OCI-LY1 (cell line): ENCODE measurements at regions not wholly inside any gene's neighbourhood (a gene's known extent, or its start where the extent isn't known, plus 50 kb on each side); places are given as distances from the start of the nearest gene placed in this dataset.

Experiments used
- H2AFZ ChIP-seq: fragments of 200-600 bp; sonication (generic), shearing (Covaris generic); 2 replicates; pipeline ENCODE4 v1.6.0; 2014; ENCODE audit warnings: antibody characterized with exemption, mild to moderate bottlenecking, low read length
- H3F3A ChIP-seq: fragments of 200-600 bp; sonication (generic), shearing (Covaris generic); 2 replicates; pipeline ENCODE4 v1.6.0; 2014; ENCODE audit warnings: mild to moderate bottlenecking, antibody characterized with exemption, low read length, moderate library complexity; ENCODE audit not compliant: insufficient read depth
- H3K27ac ChIP-seq: fragments of 200-600 bp; sonication (generic); 2 replicates; pipeline ENCODE4 v1.5.1; 2014; ENCODE audit warnings: low read length, mixed run types, mild to moderate bottlenecking, low read depth; ENCODE audit not compliant: poor library complexity, severe bottlenecking
- H3K27me3 ChIP-seq: fragments of 200-600 bp; sonication (generic); 2 replicates; pipeline ENCODE4 v1.6.0; 2014; ENCODE audit warnings: antibody characterized with exemption, mild to moderate bottlenecking, low read length, moderate library complexity; ENCODE audit not compliant: insufficient read depth
- H3K36me3 ChIP-seq: fragments of 200-600 bp; sonication (generic); 2 replicates; pipeline ENCODE4 v1.6.1; 2014; ENCODE audit warnings: mild to moderate bottlenecking, antibody characterized with exemption, low read length, moderate library complexity, mixed read lengths; ENCODE audit not compliant: insufficient read depth
- H3K4me1 ChIP-seq: fragments of 200-600 bp; sonication (generic); 2 replicates; pipeline ENCODE4 v1.5.1; 2014; ENCODE audit warnings: mild to moderate bottlenecking, low read length, moderate library complexity; ENCODE audit not compliant: insufficient read depth, severe bottlenecking
- H3K4me2 ChIP-seq: fragments of 200-600 bp; sonication (generic), shearing (Covaris generic); 2 replicates; pipeline ENCODE4 v1.6.1; 2014; ENCODE audit warnings: low read length
- H3K4me3 ChIP-seq: fragments of 200-600 bp; sonication (generic); 2 replicates; pipeline ENCODE4 v1.5.1; 2014; ENCODE audit warnings: low read length, low read depth, mild to moderate bottlenecking, mixed read lengths; ENCODE audit not compliant: poor library complexity, severe bottlenecking
- H3K79me2 ChIP-seq: fragments of 200-600 bp; shearing (Covaris generic); 2 replicates; pipeline ENCODE4 v1.6.1; 2016; ENCODE audit warnings: mixed run types, low read length, mixed read lengths; ENCODE audit not compliant: insufficient read depth
- H3K9ac ChIP-seq: fragments of 200-600 bp; sonication (generic), shearing (Covaris generic); 2 replicates; pipeline ENCODE4 v1.6.1; 2014; ENCODE audit warnings: mild to moderate bottlenecking, low read length, mixed read lengths
- H3K9me2 ChIP-seq: fragments of 200-600 bp; sonication (generic), shearing (Covaris generic); 2 replicates; pipeline ENCODE4 v1.6.1; 2014; ENCODE audit warnings: low read depth, mild to moderate bottlenecking, low read length, mixed read lengths
- H3K9me3 ChIP-seq: fragments of 200-600 bp; shearing (Covaris generic); 2 replicates; pipeline ENCODE4 v1.6.1; 2014; ENCODE audit warnings: low read length, mixed read lengths
- H4K20me1 ChIP-seq: fragments of 200-600 bp; sonication (generic), shearing (Covaris generic); 2 replicates; pipeline ENCODE4 v1.6.0; 2016; ENCODE audit warnings: mild to moderate bottlenecking, low read length; ENCODE audit not compliant: insufficient read depth
- EZH2 ChIP-seq: fragments of 200-600 bp; sonication (generic), shearing (Covaris generic); IDR thresholded peaks from 2 replicates; pipeline ENCODE4 v1.8.0; 2017; ENCODE audit warnings: borderline replicate concordance, mixed run types, mild to moderate bottlenecking, antibody characterized with exemption, low read length, moderate library complexity, mixed read lengths
- TF ChIP-seq, protein P1 (sequence below): fragments of 200-600 bp; sonication (generic), shearing (Covaris generic); IDR thresholded peaks from 2 replicates; pipeline ENCODE4 v1.5.1; 2017; ENCODE audit warnings: mild to moderate bottlenecking, antibody characterized with exemption, low read length, moderate library complexity, mixed read lengths

DNA sequence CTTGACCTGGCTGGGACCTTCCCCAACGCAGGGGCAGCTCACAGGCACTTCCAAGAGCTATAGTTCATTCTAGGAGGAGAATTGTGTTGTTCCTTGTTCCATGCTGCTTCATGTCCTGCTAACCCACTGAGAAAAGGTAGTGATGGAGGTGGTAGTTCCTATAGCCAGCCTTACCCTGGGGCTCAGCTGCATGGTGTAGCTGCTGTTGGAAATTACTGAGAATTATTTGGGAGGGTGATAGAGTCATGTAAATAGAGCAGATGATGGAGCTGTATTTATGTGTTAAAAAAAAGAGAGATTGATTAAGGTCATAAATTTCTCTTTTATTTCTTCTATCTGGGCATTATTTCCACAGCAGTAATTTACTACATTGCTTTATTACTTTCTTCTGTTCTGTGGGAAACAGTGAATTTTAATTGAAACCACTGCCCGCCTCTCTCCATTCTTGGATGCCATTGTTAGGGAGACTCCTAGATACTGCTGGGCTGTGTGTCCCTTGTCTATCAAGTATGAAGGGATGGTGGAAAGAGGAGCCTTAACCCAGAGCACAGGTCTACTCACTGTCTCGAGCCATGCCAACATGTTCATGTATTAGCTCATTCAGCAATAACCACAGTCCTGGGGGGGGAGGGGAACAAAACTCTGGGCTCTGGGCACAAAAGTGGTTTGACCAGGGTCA lies 309.2 kb downstream of the FAT3 start:
- Histone ChIP-seq H3F3A (no peaks in the 10 kb centered on the region), H3K27me3 (no peaks in the 10 kb centered on the region), H3K4me2 (no peak overlapping the region), H3K4me1 (no peaks in the 10 kb centered on the region), H3K9ac (no peak overlapping the region), H3K79me2 (no peaks in the 10 kb centered on the region), H3K9me3 (no peaks in the 10 kb centered on the region), H3K9me2 (no peaks in the 10 kb centered on the region), H4K20me1 (no peaks in the 10 kb centered on the region), H3K27ac (no peak overlapping the region), H3K4me3 (no peak overlapping the region), H3K36me3 (no peaks in the 10 kb centered on the region), H2AFZ (no peak overlapping the region)
- TF ChIP-seq EZH2: no peak
- TF ChIP-seq, protein P1, sequence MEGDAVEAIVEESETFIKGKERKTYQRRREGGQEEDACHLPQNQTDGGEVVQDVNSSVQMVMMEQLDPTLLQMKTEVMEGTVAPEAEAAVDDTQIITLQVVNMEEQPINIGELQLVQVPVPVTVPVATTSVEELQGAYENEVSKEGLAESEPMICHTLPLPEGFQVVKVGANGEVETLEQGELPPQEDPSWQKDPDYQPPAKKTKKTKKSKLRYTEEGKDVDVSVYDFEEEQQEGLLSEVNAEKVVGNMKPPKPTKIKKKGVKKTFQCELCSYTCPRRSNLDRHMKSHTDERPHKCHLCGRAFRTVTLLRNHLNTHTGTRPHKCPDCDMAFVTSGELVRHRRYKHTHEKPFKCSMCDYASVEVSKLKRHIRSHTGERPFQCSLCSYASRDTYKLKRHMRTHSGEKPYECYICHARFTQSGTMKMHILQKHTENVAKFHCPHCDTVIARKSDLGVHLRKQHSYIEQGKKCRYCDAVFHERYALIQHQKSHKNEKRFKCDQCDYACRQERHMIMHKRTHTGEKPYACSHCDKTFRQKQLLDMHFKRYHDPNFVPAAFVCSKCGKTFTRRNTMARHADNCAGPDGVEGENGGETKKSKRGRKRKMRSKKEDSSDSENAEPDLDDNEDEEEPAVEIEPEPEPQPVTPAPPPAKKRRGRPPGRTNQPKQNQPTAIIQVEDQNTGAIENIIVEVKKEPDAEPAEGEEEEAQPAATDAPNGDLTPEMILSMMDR: no peak

DNA sequence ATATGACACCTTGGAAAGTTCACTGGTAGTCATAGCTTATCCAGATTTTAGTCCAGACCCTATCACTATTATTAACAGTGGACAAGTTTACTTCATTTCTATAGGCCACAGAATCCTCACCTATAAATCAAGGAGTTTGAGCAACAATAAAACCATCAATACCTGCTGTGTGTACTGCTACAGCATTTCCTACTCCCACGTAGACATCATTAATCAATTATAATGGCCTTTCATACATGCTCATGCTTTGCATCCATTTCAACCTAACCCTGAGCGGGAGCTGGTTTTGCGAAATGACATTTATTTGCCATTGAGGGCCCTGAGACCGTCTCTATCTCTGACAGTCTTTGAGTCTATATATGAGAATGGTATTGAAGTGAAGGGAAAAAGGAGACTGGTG lies 312.3 kb downstream of the FAT3 start:
- H3K79me2 ChIP-seq: no peaks in the 10 kb centered on the region
- no peaks in the 10 kb centered on the region for H3K27me3 ChIP-seq
- no peaks in the 10 kb centered on the region for H3F3A ChIP-seq
- TF ChIP-seq, protein P1: no peak
- no peak for TF ChIP-seq EZH2
- no peak overlapping the region for H2AFZ ChIP-seq
- H3K27ac ChIP-seq: no peak overlapping the region
- no peaks in the 10 kb centered on the region for H3K9me3 ChIP-seq
- H4K20me1 ChIP-seq: no peaks in the 10 kb centered on the region
- H3K4me1 ChIP-seq: no peaks in the 10 kb centered on the region
- no peaks in the 10 kb centered on the region for H3K36me3 ChIP-seq
- no peak overlapping the region for H3K9ac ChIP-seq
- H3K4me3 ChIP-seq: no peak overlapping the region
- no peaks in the 10 kb centered on the region for H3K9me2 ChIP-seq
- no peak overlapping the region for H3K4me2 ChIP-seq

DNA sequence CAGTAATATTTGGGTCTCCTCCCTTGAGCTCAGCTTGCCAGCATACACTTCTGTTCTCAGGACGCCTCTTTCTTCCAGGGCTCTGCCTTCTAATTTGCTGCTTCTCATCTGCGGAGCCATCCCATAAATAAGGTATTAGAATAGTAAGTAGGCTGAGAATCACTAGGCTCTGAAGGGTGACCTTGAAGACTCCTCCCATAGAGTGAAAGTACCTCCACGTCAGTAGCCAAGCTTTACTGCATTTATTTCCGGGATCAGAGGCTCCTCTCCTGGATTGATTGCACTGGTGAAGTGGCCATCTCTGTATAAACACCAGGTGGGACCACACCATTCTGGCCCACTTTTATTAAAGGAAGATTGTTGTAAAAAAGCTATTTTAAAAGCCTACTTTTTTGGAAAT lies 315.5 kb downstream of the FAT3 start:
- no peak for TF ChIP-seq EZH2
- TF ChIP-seq, protein P1: no peak
- H3K9me2 ChIP-seq: no peaks in the 10 kb centered on the region
- H4K20me1 ChIP-seq: no peaks in the 10 kb centered on the region
- H2AFZ ChIP-seq: no peak overlapping the region
- H3K9me3 ChIP-seq: no peaks in the 10 kb centered on the region
- H3K4me3 ChIP-seq: no peak overlapping the region
- no peak overlapping the region for H3K9ac ChIP-seq
- no peaks in the 10 kb centered on the region for H3F3A ChIP-seq
- no peak overlapping the region for H3K4me2 ChIP-seq
- H3K36me3 ChIP-seq: no peaks in the 10 kb centered on the region
- H3K27ac ChIP-seq: no peak overlapping the region
- no peaks in the 10 kb centered on the region for H3K79me2 ChIP-seq
- H3K4me1 ChIP-seq: no peaks in the 10 kb centered on the region
- no peaks in the 10 kb centered on the region for H3K27me3 ChIP-seq
